Prostate gland (tissue), 2 donors: ENCODE measurements at regions not wholly inside any gene's neighbourhood (a gene's known extent, or its start where the extent isn't known, plus 50 kb on each side); places are given as distances from the start of the nearest gene placed in this dataset.

Source experiments
- DNase-seq: peaks from one replicate; pipeline ENCODE4 v3.0.0-alpha.2; 2019; ENCODE audit warnings: low spot score
- H3K27ac ChIP-seq, 2 donors: fragments of 200-600 bp; sonication (generic); 2 replicates each; pipeline ENCODE4 v1.5.1; 2017 to 2019
- H3K27me3 ChIP-seq: fragments of 200-600 bp; sonication (generic); replicated peaks from 2 replicates; pipeline ENCODE4 v1.5.1; 2019; ENCODE audit not compliant: insufficient read depth
- H3K36me3 ChIP-seq, 2 donors: fragments of 200-600 bp; sonication (generic); 1 replicate in 1 of 2; 2 replicates in 1 of 2; pipeline versions ENCODE4 v1.5.1 to v1.8.1; 2017 to 2019
- H3K4me1 ChIP-seq: fragments of 200-600 bp; sonication (generic); replicated peaks from 2 replicates; pipeline ENCODE4 v1.5.1; 2019
- H3K4me3 ChIP-seq, 2 donors: fragments of 200-600 bp; sonication (generic); 2 replicates each; pipeline ENCODE4 v1.5.1; 2017 to 2019
- H3K9me3 ChIP-seq: fragments of 200-600 bp; sonication (generic); 2 replicates; pipeline ENCODE4 v1.5.1; 2017
- POLR2A ChIP-seq: fragments of 450-650 bp; IDR thresholded peaks from one replicate; pipeline ENCODE4 v1.6.1; 2016; ENCODE audit warnings: antibody characterized with exemption, mild to moderate bottlenecking
- POLR2AphosphoS5 ChIP-seq: sonication (generic); formaldehyde crosslinking; IDR thresholded peaks from one replicate; pipeline ENCODE4 v1.6.1; 2017; ENCODE audit warnings: antibody characterized with exemption
- WGBS: methylation state at CpG from one replicate; pipeline ENCODE4 v1.1.5; 2018; 5-methylcytosine and 5-hydroxymethylcytosine counted together
- intact Hi-C: fragments of 100-400 bp; cut with DNase I; formaldehyde crosslinking; loops from one replicate; pipeline ENCODE4 v1.14.2; 2022
- TF ChIP-seq, protein P1 (sequence below), 4 experiments: fragments of 200-600 bp in 2 of 4; fragments of 450-650 bp in 2 of 4; sonication (generic) in 2 of 4; IDR thresholded peaks; 1 replicate in 3 of 4; 2 replicates in 1 of 4; pipeline ENCODE4 v1.5.1; 2016 to 2019; ENCODE audit warnings: antibody characterized with exemption in 4 of 4, mild to moderate bottlenecking in 2 of 4, moderate library complexity in 2 of 4

DNA sequence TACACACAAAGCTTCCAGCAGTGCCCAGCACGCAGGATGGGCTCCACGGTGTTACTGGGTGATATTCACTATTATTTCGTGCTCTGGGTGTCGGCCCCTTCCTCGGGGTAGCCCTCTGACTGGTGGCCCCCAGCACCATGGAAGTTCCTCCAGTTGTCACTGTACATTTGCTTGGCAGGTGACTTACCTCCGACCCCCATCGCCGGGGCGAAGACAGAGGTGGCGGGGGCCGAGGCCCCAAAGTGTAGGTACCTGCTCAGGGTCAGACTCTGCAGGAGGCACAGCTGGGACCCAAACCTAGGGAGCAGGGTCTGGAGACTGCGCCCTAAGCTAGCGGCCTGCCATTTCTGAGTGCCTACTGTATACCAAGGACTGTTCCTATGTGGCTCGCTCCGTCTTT is 98.9 kb downstream of the RFLNA start:
- Histone ChIP-seq H3K27ac (peak overlapping the region; percentile 93 to 95), H3K4me1 (peaks cover 39% of the 10 kb centered on the region), H3K9me3 (no peaks in the 10 kb centered on the region), H3K36me3 (no peaks in the 10 kb centered on the region), H3K27me3 (no peaks in the 10 kb centered on the region), H3K4me3 (no peak overlapping the region)
- TF ChIP-seq POLR2A (no peak), POLR2AphosphoS5 (no peak)
- TF ChIP-seq, protein P1, sequence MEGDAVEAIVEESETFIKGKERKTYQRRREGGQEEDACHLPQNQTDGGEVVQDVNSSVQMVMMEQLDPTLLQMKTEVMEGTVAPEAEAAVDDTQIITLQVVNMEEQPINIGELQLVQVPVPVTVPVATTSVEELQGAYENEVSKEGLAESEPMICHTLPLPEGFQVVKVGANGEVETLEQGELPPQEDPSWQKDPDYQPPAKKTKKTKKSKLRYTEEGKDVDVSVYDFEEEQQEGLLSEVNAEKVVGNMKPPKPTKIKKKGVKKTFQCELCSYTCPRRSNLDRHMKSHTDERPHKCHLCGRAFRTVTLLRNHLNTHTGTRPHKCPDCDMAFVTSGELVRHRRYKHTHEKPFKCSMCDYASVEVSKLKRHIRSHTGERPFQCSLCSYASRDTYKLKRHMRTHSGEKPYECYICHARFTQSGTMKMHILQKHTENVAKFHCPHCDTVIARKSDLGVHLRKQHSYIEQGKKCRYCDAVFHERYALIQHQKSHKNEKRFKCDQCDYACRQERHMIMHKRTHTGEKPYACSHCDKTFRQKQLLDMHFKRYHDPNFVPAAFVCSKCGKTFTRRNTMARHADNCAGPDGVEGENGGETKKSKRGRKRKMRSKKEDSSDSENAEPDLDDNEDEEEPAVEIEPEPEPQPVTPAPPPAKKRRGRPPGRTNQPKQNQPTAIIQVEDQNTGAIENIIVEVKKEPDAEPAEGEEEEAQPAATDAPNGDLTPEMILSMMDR (IDR thresholded peaks at IDR 0.05): no peak
- DNase-seq: no peak
- WGBS: 87% methylated on average over 6 of the region's 15 CpGs
- intact Hi-C loops: no loop called here

DNA sequence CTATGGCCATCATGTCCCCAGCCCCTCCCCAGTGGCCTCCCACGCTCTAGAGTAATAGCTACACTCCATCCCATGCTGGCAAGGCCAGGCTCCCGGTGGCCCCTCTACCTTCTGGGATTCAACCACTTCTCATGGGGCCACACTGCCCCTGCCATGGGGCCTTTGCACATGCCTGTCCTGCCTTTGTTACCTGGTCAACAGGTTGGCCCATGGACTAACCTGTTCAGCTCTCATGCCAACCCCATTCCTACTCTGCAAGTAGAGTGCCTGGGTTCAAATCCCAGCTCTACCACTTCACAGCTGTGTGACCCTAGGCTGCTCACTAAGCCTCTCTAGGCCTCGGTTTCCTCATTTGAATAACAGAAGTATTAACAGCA is 98.5 kb downstream of the RFLNA start:
- Histone ChIP-seq H3K9me3 (no peaks in the 10 kb centered on the region), H3K4me1 (peaks cover 39% of the 10 kb centered on the region), H3K27ac (peak overlapping the region; percentile 93 to 95), H3K27me3 (no peaks in the 10 kb centered on the region), H3K36me3 (no peaks in the 10 kb centered on the region), H3K4me3 (no peak overlapping the region)
- WGBS: 41% methylated on average over 3 of the region's 3 CpGs
- no peak for DNase-seq
- intact Hi-C loops: no loop called here
- TF ChIP-seq, protein P1 (IDR thresholded peaks at IDR 0.05): no peak
- TF ChIP-seq POLR2A (no peak), POLR2AphosphoS5 (no peak)

DNA sequence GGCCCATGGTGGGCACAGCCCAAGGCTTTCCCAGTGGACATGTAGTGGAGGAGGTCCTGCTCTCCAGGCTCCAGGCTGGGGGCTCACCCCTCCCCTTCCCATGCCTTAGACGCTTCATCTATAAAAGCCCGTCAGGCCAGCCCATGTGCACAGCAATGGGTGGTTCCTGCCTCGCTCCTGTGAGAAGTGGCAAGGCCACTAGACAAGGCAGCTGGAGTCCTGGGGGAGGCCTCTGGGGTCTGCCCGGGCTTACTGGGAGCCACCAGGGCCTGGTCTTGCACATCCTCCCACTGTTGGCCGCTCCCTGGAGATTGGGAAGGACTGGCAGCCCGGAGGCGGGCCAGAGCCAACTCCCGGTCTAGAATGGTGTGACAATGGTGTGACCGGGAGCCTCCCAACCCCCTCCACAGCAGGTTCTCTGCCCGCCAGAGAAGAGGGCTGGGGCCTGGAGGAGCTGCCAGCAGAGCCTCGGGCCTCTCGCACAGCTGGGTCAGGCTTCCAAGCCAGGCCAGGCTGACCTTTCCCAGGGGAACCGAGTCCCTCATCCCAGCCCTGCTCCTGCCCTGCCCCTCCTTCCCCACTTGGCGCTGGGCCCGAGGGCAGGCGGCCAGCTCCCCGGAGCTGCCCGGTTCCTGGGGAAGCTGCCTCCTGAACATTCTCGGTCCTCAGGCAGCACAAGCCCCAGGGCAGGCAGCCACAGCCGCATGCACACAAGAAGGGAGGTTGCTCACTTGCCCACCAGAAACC is 97.9 kb downstream of the RFLNA start:
- no peaks in the 10 kb centered on the region for H3K36me3 ChIP-seq
- no peaks in the 10 kb centered on the region for H3K27me3 ChIP-seq
- H3K27ac ChIP-seq: peak overlapping the region; percentile 93 to 95
- WGBS: 12% methylated on average over 19 of the region's 20 CpGs
- intact Hi-C loops: no loop called here
- TF ChIP-seq, protein P1 (IDR thresholded peaks at IDR 0.05): no peak
- TF ChIP-seq POLR2A: peak; percentile 31
- peak; percentile 78 for TF ChIP-seq POLR2AphosphoS5
- no peaks in the 10 kb centered on the region for H3K9me3 ChIP-seq
- peak; percentile 73 for DNase-seq
- no peak overlapping the region for H3K4me3 ChIP-seq
- H3K4me1 ChIP-seq: peaks cover 37% of the 10 kb centered on the region

DNA sequence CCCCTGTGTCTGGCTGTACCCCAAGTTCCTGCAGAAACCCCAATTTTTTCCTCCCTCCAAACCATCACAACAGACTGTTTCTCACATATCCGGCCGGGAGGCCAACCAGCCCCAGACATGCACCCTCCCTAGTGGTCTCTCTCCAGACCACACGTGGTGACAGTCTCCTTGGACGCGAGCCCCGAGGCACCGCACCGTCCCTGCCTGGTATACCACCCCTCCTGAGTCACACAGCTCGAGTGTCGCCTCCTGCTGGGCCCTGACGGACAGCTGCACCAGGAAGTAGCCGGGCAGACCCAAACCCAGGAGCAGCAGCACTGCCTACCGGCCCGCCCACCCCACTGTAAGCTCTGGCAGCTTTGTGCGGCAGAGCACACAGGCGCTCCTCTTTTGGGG is 97.4 kb downstream of the RFLNA start:
- no peak for DNase-seq
- intact Hi-C loops: no loop called here
- TF ChIP-seq, protein P1 (IDR thresholded peaks at IDR 0.05): peak in 1 of 4 experiments; percentile 30
- TF ChIP-seq POLR2A: no peak
- Histone ChIP-seq H3K9me3 (no peaks in the 10 kb centered on the region), H3K36me3 (no peaks in the 10 kb centered on the region), H3K27ac (peak overlapping the region; percentile 93 to 95), H3K27me3 (no peaks in the 10 kb centered on the region), H3K4me3 (no peak overlapping the region), H3K4me1 (peaks cover 36% of the 10 kb centered on the region)
- 59% methylated on average over 16 of the region's 16 CpGs for WGBS
